Neural crest cell (in vitro differentiated cells): ENCODE measurements at regions not wholly inside any gene's neighbourhood (a gene's known extent, or its start where the extent isn't known, plus 50 kb on each side); places are given as distances from the start of the nearest gene placed in this dataset.

Experiments
- DNase-seq: peaks from one replicate; pipeline ENCODE4 v3.0.0; 2021; ENCODE audit warnings: low read depth, mixed read lengths, low spot score
- H3K27ac Mint-ChIP-seq: one replicate; pipeline ENCODE4 v1.8.0; 2021; ENCODE audit warnings: mild to moderate bottlenecking, mixed read lengths; ENCODE audit not compliant: unreplicated experiment
- H3K27me3 Mint-ChIP-seq: 2 replicates; pipeline ENCODE4 v1.8.0; 2021; ENCODE audit warnings: low read depth, mild to moderate bottlenecking, mixed read lengths
- H3K36me3 Mint-ChIP-seq: 2 replicates; pipeline ENCODE4 v1.8.0; 2021; ENCODE audit warnings: low read depth, mild to moderate bottlenecking, mixed read lengths
- H3K4me1 Mint-ChIP-seq: 2 replicates; pipeline ENCODE4 v1.8.0; 2021; ENCODE audit warnings: mixed read lengths
- H3K4me3 Mint-ChIP-seq: one replicate; pipeline ENCODE4 v1.8.0; 2021; ENCODE audit warnings: mild to moderate bottlenecking, mixed read lengths
- H3K9me3 Mint-ChIP-seq: 2 replicates; pipeline ENCODE4 v1.8.0; 2021; ENCODE audit warnings: mixed read lengths
- CTCF ChIP-seq: fragments of 200-600 bp; sonication (generic); conservative IDR thresholded peaks from 2 replicates; pipeline ENCODE4 v1.5.0; 2021; ENCODE audit warnings: antibody characterized with exemption, mild to moderate bottlenecking

- H3K4me3 Mint-ChIP-seq: no peak overlapping the region
- peaks cover 10% of the 10 kb centered on the region for H3K36me3 Mint-ChIP-seq
- no peak for DNase-seq
- H3K27ac Mint-ChIP-seq: no peak overlapping the region
- no peak for TF ChIP-seq CTCF
- H3K27me3 Mint-ChIP-seq: no peaks in the 10 kb centered on the region
- H3K9me3 Mint-ChIP-seq: peaks cover 4% of the 10 kb centered on the region
- no peaks in the 10 kb centered on the region for H3K4me1 Mint-ChIP-seq
Measured at GRCh38 chr12:34298971-34299801, 276.9 kb downstream of the ALG10 start.

- H3K4me1 Mint-ChIP-seq: no peaks in the 10 kb centered on the region
- H3K9me3 Mint-ChIP-seq: peaks cover 4% of the 10 kb centered on the region
- no peak for TF ChIP-seq CTCF
- DNase-seq: no peak
- H3K4me3 Mint-ChIP-seq: no peak overlapping the region
- no peaks in the 10 kb centered on the region for H3K27me3 Mint-ChIP-seq
- H3K27ac Mint-ChIP-seq: no peak overlapping the region
- H3K36me3 Mint-ChIP-seq: peaks cover 10% of the 10 kb centered on the region
Measured at GRCh38 chr12:34299802-34300193, 277.5 kb downstream of the ALG10 start.

- H3K27me3 Mint-ChIP-seq: no peaks in the 10 kb centered on the region
- no peaks in the 10 kb centered on the region for H3K4me1 Mint-ChIP-seq
- peaks cover 4% of the 10 kb centered on the region for H3K9me3 Mint-ChIP-seq
- peaks cover 10% of the 10 kb centered on the region for H3K36me3 Mint-ChIP-seq
- TF ChIP-seq CTCF: no peak
- no peak overlapping the region for H3K27ac Mint-ChIP-seq
- H3K4me3 Mint-ChIP-seq: no peak overlapping the region
- no peak for DNase-seq
Measured at GRCh38 chr12:34300376-34301250, 278.3 kb downstream of the ALG10 start.

DNA sequence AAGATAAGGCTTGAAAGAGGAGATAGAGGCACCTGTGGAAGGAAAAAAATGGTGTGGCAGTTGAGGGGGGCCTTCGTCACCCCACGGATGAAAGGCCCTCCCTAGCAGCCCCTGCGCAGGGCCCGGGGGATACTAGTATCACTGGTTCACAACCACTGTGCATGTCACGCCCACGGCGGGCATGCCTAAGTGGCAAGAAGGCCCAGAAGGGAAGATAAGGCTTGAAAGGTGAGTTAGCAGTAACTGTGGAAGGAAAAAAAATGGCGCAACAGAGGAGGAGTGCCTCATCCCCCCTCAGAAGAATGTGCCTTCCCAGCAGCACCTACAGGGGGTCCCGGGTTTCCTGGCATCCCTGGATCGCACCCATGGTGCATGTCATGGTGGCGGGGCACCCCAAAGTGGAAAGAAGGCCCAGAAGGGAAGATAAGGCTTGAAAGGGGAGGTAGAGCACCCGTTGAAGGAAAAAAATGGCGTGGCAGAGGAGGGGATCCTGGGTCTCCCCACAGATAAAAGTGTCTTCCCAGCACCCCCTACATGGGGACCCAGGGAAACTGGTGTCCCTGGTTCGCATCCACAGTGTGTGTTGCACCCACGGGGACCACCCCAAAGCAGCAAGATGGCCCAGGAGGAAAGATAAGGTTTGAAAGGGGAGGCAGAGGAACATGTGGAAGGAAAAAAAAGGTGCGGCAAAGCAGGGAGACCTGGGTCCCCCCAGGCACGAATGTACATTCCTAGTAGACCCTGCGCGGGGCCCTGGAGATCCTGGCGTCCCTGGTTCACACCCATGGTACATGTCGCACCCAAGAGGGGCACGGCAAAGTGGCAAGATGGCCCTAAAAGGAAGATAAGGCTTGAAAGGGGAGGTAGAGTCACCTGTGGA lies 279.2 kb downstream of the ALG10 start:
- Mint-ChIP-seq H3K4me1 (no peaks in the 10 kb centered on the region), H3K9me3 (peaks cover 4% of the 10 kb centered on the region), H3K4me3 (no peak overlapping the region), H3K27me3 (no peaks in the 10 kb centered on the region), H3K36me3 (peaks cover 10% of the 10 kb centered on the region), H3K27ac (no peak overlapping the region)
- DNase-seq: no peak
- TF ChIP-seq CTCF: no peak
